Left renal cortex interstitium (tissue), 4 donors: ENCODE measurements at regions not wholly inside any gene's neighbourhood (a gene's known extent, or its start where the extent isn't known, plus 50 kb on each side); places are given as distances from the start of the nearest gene placed in this dataset.
A peak's percentile ranks its signal among the peaks of the same experiment; 100 is the strongest.

Experiments
- DNase-seq, 4 donors: peaks; one replicate each; pipeline ENCODE4 v3.0.0-alpha.2; 2013; ENCODE audit warnings: low read depth in 4 of 4, low spot score in 2 of 4, missing footprints in 1 of 4

DNA sequence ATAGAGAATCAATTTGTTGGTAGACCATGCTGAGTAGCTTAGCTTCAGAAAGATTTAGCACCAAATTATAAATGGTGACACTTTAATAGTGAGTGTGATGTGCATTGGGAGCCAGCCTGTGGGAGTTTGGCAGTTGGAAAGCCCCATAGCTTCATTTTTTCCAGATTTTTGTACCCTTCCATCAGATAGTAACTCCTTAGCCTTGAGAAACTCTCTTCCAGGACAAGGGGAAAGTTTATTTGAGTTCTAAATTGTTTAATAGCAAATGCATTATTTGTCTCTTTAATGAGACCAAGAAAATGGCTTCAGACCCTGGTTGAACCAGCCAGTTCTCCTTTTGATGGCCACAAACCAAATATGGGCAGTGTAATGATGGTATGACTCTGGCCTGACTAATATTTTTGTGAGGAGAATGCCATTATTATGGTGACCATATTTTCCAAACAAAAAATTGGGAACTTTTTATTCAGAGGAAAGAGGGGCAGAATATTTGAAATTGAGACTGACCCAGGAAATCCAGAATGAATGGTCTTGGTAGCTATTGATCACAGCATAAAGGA, 49.8 kb downstream of the PLCE1 start:
- no peak for DNase-seq

DNA sequence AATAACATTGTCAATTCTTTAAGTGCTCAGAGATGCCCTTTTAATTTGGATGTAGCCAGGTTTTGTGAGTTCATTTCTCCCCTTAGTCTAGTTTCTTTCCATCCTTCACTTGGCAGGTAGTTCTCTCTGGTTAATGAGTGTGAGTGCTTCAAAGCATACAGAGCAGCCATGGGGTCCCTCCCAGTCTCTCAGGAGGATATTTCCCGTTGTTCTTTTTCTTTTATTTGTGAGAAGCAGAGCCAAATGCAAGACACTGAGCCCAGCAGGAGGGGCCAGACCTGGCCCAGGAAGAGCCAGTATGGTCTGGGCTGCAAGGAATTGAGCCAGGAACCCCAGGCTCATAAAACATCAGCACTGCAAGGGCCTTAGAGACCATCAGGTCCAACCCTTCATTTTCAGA, 52.4 kb downstream of the PLCE1 start:
- DNase-seq, result no peak

DNA sequence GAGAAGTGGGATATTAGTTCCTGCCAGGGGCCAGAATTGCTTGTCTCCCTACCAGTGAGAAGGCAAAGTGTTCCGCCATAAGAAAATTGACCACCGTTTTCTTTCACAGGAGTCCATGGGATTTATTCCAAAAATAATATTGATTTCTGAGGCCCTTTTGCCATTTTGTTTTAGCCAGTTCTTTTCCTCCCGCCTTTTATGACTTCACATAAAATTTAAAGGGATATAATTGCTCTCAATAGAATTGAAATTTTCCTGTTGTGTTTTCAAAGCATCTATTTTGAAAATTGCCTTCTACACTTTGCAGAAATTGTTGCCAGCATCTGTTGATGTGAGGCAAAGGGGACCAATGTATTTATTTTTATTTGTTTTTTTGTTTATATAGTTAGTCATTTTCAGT, 53.6 kb downstream of the PLCE1 start:
- no peak for DNase-seq

DNA sequence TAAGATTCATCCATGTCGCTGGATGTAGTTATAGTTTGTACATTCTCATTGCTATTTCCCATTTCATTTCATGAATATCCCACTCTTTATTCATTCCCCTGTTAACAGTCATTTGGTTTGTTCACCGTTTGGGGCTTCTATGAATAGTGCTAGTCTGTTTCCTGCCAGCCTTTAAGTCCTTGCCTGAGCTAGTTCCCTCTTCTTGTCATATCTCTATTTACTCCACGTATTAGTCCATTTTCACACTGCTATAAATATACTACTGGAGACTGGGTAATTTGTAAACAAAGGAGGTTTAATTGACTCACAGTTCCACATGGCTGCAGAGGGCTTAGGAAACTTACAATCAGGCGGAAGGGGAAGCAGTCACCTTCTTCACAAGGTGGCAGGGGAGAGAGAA, 56.2 kb downstream of the PLCE1 start:
- no peak for DNase-seq

DNA sequence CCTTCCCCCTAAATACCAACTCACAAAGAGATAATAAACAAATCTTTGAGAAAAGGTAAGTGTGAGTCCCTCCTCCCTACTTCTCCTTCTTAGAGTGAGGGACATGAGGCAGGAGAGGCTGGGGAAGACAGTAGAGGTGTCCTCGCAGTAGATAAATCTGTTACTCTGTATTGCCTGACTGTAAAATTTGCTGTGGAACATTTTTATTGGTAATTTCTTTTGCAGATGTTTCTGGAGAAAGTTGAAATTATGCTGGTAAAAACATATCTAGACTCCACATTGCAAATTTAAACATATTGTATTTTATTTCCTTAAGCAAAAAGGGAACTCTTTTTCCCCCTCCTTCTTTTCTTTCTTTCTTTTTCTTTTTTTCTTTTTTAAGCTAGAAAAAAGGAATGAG, 58.5 kb downstream of the PLCE1 start:
- DNase-seq, result no peak

DNA sequence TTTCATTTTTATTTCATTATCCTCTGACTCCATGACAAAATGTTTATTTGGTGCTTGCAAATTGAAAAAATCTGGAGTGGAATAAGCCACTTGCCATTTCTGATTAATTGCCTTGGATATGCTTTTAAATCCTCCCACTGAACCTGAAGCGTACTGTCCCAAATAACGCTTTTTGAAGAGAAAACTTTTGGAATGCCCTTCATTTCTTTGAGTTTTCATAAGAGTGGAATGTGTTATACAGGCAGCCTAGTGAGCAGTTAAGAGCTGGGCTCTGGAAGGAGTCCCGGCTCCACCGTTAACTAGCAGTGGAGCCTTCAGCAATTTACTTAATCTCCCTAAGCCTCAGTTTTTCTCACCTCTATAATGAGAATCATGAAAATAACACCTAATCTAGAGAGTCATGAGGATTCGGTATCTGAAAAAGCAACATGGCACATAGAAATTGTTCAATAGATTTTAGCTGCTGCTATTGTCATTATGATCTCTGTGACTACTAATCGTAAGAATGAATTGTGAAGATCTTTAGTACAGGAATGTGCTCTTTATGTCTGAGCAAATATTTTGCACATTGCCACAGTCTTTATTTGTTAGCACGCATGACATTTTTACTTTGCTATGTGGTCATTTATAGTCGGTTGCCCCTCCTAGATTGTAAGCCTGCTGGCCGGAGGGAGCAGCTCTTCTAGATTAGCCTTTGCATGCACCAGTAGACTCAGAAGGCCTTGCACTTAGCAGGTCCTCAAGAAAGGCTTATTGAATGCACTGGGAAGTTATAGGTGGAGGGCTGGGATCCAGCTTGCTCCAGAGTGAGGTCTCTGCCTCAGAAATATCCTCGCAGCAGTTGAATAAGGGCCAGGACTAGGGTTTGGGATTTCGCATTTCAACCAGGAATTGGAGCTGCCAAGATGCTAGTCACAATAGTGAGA, 59.4 kb downstream of the PLCE1 start:
- DNase-seq, result no peak

DNA sequence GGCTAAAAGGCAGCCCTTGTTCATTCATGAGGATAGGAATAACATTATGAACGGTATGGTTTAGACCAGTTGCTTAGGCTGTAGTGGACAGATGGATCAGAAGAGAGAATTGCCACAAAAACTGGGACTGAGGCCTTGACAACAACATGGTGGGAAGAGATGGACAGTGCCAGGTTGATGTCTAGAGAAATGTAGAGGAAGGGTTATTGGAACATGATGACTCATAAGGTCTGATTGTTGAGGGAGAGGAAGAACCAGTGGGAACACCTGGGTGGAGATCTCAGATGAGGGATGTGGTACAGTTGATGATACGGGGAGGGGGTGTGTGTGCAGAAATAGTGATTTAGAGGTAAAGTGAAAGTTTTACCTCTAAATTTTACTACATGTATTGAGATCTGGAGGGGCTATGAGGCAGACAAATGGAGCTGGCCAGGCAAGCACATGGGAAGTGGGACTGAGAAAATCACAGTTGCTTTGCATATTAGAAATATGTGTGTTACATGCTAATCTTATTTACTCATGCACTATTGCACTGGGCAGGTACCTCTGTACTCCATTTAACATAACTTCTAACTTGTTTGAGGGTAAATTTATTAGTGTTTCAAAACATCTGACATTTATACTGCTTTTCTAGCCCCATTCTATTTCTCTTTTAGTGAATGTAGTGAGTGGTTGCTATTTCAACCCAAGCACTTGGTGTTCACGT, 65.6 kb downstream of the PLCE1 start:
- DNase-seq, result no peak

DNA sequence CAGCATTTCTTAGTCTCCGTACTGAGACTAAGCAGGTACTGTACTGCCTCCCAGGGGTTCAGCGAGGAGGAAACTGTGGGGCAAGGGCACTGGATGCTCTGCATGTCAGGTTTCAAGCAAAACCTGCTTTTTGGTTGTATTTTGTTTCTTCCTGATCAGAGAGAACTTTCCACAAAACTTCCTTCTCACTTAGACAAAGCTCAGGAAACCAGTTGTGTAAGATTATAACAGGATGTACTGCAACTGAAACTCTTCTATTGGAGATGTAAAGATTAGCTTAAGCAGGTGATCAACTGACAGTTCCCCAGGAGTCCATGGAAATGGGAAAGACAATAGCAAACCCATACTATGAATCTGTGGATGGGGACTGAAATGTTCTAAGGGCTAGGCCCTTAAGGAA, 67.3 kb downstream of the PLCE1 start:
- no peak for DNase-seq

DNA sequence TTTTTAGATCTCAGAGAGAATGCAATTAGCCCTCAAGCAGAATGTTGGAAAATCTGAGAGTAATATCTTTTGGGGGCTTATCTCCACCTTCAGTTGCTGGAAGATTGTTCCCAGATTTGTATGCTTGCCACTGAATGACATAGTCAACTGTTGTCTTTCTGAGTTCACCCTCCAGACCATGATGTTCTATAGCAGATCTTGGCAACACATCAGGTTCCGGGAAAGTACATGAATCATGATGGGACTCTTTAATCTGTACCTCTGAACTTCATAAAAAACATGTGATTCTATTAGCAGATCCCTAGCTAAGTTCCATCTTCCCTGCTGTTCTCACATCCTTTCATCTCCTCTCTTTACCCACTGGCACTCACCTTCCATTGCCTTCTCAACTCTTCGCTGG, 68.9 kb downstream of the PLCE1 start:
- no peak for DNase-seq

DNA sequence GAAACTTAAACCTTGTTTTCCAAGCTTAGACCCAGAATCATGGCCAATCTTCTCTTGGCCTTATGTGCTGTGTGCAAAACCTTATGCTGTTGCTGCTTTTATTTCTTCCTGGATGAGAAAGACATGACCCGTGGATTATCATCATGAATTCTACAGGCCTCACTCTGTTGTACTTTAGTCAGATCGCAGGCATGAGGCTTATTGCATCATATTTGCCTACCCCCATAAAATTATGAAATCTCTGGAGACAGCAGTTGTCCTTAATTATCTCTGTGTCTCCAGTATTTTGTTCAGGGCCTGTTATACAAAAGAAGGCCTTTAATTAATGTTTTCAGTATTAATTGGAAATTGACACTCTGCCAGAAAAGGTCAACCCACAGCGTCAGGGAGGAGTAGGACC, 71.6 kb downstream of the PLCE1 start:
- no peak for DNase-seq

DNA sequence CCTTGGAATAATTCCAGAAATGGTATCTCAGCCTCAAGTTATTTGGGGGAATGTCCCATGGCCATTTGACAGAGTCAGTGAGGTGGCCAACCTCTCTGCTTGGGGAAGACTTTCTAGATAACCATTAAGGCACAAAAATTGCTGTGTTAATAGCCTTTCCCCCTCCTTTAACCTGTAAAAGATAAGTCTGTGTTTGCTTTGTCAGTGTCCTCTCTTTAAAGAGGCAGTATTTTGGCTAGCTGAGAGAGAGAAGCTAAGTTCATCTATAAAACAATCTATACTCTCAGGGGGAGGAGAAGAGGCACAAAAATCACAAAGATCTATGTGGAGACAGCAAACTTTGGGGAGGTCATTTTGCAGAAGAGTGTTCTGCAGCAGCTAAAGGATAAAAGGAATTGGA, 72.1 kb downstream of the PLCE1 start:
- no peak for DNase-seq

DNA sequence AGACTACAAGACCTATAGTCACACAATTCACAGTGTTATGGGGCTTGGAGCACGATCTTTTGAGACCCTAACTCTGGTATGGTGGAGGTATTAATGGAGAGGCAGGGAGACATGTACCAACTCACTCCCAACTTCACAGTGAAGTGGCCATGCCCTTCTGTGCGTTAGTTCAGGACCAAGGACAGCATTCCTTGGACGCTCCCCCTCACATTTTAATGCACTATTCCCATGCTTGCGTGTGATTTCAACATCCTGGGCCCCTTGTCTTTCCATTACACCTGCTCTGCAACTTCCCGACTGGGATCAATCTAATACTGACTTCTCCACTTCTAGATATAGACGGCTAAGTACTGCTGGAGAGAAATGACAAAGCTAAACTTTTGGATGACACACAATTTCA, 72.7 kb downstream of the PLCE1 start:
- peak in 3 of 4 donors; percentile 18 to 59 (median 38) for DNase-seq

DNA sequence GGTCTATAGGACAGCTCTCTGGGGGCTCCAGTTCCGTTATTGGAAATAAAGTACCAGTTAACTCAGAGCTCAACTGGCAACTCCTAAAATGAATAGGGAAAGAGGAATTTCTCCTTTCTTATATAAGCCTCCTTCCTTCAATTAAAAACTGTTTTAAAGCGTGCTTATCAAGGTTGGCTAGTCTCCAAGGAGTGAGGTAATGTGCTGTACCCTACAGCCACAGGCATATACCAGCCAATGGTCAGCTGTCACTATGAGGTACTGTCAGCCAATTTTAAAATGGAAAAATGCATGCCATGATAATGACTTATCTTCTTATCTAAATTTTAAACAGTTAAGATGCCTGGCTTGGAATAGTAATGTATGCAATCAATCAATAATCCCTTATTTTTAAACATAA, 76.2 kb downstream of the PLCE1 start:
- DNase-seq, result no peak

DNA sequence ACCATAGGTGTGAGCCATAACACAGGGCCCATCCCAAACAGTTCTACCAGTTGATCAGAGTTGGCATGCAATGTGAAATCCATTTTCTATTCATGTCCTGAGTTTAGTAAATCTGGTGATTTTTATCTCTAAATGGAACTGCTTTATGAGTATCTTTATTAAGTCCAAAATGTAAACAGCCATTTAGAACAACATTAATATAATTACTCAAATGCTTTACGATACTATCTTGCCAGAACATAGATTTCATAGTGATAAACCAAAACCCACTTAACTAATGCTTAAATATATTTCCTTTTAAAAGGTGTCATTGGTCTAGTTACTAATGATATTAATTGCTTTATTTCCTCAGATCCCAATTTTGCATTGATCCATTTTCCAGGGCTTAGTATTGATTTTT, 80.7 kb downstream of the PLCE1 start:
- DNase-seq, result no peak

DNA sequence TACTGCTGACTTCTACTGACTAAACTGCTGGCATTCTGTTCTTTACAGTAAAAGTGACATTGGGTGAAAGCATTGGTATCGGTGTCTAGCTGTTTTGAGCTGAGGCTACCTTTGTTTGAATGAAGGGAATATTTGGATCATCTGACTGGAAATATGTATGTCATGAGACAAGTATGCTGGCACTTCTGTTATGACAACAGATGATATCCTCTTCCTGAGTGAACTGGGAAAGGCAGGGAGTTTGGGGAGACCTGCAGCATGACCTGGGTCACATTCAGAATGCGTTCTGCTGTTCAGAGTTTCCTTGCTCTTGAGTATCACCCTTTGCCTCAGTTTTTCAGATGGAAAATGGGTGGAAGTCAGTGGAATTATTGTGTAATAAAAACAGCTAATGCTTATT, 81.8 kb downstream of the PLCE1 start:
- no peak for DNase-seq

DNA sequence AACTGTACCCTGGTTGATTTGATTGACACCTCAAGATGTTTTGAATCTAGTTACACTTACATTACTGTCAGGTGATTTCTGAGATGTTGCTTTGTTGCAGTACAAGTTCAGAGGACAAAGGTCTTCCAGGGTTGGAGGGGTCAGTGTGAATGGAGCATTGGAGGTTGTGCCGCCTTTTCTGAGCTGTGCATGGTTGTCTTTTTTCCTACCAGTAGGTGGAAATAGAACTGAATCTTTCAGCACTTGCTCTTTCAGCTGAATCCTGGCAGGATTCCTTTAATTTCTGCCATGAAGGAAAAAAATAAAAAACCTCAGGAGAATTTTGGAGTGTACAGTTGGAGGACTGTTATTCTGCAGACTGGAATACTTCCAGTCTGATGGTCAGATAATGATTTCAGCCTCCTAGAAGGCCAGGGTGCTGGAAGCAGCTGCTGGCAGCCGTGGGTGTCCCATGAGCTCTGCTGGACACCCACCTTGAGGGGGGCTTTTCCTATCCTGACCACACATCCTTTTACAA, 82.7 kb downstream of the PLCE1 start:
- peak in 2 of 4 donors; percentile 5 to 31 for DNase-seq

DNA sequence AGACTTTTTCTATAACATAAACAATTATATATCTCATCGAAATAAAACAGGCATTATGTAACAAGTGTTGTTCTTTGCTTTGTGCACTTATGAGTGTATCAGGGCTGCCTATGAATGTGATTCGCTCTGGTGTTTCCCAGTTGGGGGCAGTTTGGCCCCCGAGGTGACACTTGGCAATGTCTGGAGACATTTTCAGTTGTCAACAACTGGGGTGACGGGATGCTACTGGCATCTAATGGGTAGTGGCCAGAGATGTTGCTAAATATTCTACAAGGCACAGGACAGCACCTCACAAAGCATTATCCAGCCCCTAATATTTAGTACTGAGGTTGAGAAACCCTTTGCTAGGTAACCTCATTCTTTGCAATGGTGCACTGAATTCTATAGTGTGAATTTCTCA, 83.3 kb downstream of the PLCE1 start:
- DNase-seq, result no peak

DNA sequence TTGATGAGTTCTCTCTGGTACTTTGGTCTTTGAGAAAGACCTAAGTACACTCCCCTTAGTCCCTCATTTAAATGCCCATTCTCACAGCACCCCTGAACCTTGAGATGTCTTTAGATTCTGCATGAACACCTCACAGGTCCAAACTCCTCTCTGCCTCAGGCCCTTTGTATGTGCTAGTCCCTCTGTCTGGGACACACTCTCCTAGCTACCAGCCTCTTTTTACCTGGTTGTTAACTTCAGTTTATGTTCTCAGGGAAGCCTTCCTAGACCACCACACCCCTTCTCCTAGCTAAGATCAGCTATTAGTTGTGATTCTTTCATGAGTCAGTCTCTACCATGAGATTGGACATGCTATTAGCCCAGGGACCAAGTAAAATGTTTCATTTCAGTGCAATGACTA, 86.4 kb downstream of the PLCE1 start:
- no peak for DNase-seq

DNA sequence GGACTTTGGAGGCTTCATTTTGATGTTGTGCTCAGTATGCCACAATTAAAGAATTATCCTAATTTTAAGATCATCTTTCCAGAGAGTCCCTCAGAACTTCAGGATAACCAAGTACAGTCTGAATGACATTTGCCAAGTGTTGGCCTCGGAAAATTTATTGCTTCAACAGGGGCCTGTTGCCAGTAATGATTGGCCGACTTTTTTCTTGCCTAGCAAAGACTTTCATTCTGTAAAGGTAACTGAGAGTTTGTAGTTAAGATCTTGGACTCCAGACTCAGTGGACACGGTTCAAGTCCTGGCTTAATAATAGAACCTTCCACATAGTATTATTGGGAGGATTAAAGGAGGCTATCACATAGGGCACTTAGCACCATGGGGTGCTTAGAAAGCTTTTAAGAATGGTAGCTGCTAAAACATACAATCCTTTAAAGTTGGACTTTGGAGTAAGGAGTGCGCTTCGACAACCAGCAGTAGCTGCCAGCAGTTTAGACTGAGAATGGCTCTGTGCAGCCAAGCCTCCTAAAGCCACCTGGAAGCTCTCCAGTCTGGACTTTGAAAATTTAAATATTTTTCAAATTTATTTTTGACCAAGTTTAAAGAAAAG, 90.0 kb downstream of the PLCE1 start:
- DNase-seq, result no peak

DNA sequence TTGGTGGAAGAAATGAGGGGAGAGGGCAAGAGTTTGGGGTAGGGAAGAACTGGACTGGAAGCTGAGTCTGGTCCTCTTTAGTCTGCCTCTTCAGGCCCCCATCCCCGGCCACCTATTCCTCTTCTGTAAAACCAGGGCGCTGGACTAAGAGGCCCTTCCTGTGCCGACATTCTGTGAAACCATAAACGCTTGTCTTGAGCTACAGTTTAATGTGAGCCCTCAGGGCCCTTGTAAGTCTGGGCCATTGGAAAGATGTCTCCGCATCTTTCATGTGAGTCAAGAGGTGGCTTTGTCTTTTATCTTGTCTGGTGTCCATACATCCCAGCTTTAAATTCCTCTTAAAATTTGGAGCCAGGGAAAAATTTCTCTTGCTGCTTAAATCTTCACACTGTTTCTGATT, 90.6 kb downstream of the PLCE1 start:
- no peak for DNase-seq

DNA sequence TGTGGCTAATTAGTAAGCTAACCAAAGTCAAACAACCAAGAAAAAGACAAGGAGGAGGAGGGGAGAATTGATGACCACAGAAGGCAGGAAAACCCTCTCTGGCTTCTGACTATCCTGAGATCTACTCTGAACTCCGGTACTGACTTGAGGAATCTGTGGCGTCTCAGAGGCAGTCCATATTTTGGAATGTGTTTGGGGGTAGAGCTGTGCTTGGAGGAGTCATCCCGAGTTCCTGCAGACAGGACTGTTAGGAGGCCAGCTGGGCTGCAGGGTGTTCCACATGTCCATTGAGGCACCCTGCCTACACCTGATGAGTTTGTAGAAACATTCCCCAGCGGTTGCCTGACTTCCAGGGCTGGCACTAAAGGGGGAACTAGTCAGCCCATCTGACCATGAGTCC, 91.6 kb downstream of the PLCE1 start:
- no peak for DNase-seq
